Cardiac muscle cell (in vitro differentiated cells and primary cell): ENCODE measurements at regions not wholly inside any gene's neighbourhood (a gene's known extent, or its start where the extent isn't known, plus 50 kb on each side); places are given as distances from the start of the nearest gene placed in this dataset.

ENCODE experiments used
- DNase-seq, 2 donors: peaks; one replicate each; pipeline versions ENCODE4 v3.0.0 to v3.0.0-alpha.2; 2010 to 2017; ENCODE audit warnings: low read depth in 1 of 2, low spot score in 1 of 2
- H3K27ac ChIP-seq: fragments of 200-600 bp; sonication (generic); 2 replicates; pipeline ENCODE4 v1.5.1; 2016
- H3K27me3 ChIP-seq: fragments of 200-600 bp; sonication (generic); 2 replicates; pipeline ENCODE4 v1.6.0; 2016; ENCODE audit warnings: control low read depth
- H3K36me3 ChIP-seq: fragments of 200-600 bp; sonication (generic); 2 replicates; pipeline ENCODE4 v1.5.1; 2016; ENCODE audit warnings: control low read depth
- H3K4me1 ChIP-seq: fragments of 200-600 bp; sonication (generic); 2 replicates; pipeline ENCODE4 v1.8.1; 2017; ENCODE audit warnings: low read depth, mild to moderate bottlenecking, mixed run types
- H3K4me3 ChIP-seq: fragments of 200-600 bp; sonication (generic); 2 replicates; pipeline ENCODE4 v1.5.1; 2016; ENCODE audit warnings: mild to moderate bottlenecking
- H3K9me3 ChIP-seq: fragments of 200-600 bp; sonication (generic); 2 replicates; pipeline ENCODE4 v1.5.1; 2017; ENCODE audit warnings: low read depth, mild to moderate bottlenecking, control low read depth
- CTCF ChIP-seq: IDR thresholded peaks from 2 replicates; pipeline ENCODE4 v1.5.1; 2012; ENCODE audit warnings: low read depth, mild to moderate bottlenecking, low read length

DNA sequence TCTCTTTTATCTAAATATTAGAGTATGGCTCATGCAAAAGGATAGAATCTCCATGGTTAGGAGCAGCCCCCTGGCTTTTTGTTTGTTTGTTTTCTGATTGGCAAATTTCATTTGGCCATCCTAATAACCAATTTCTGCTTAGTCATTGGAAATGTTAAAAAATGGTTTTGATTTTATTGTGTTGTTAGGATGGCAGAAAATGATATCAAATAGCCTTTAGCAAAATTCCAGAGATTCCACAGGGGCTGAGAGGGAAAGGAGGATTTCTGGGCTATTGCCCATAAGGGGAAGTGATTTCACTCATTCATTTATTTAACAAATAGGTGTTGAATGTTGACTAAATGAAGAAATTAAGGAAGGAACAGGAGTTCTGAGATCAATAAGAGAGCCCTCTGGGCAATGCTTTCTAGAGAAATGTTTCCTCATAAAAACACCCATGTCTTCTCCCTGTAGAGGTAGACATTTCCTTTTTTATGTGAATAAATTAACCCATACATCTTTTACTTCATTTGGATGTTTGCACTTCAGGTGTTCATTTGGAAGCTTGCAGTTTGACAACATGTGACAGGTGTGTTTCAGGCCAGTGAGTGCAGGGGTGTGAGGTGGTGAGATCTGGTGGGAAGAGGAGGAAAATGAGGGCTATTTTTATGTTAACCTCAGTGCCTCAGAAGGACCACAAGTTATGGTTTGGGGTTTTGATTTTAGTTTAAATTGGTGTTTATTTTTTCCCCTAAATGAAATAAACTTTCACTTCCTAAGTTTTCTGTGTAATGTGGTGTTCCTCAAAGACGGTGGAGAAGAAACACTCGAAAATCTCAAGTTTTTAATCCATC is 61.7 kb upstream of the EPC2 start:
- no peak for TF ChIP-seq CTCF
- H3K27me3 ChIP-seq, result peaks cover 13% of the 10 kb centered on the region
- no peak overlapping the region for H3K27ac ChIP-seq
- H3K4me1 ChIP-seq, result no peaks in the 10 kb centered on the region
- H3K36me3 ChIP-seq, result no peaks in the 10 kb centered on the region
- no peak overlapping the region for H3K4me3 ChIP-seq
- no peaks in the 10 kb centered on the region for H3K9me3 ChIP-seq
- DNase-seq, result peak in 1 of 2 donors; percentile 5

DNA sequence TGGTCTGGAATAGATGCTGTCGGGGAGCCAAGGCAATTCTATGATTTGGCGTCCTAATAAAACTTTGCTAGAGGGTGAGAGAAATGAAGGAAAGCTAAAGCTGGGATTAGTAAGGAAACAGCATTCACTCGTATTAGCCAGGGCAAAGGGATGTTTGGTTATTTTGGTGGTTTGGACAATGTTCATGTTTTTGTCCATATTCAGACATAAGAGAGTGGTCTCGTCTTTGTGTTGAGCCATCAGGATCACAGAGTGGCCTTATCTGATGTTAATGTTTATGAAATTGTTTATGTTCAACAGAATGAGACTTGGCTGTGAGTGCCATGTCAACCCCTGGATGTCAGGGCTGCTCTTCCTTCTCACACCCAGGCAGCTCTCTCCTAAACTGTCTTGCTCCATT is 58.9 kb upstream of the EPC2 start:
- no peaks in the 10 kb centered on the region for H3K36me3 ChIP-seq
- DNase-seq, result no peak
- H3K4me3 ChIP-seq, result no peak overlapping the region
- H3K4me1 ChIP-seq, result no peaks in the 10 kb centered on the region
- no peaks in the 10 kb centered on the region for H3K27me3 ChIP-seq
- no peaks in the 10 kb centered on the region for H3K9me3 ChIP-seq
- no peak overlapping the region for H3K27ac ChIP-seq
- TF ChIP-seq CTCF, result no peak

GRCh38 chr2:148586522-148587128 is 57.9 kb upstream of the EPC2 start:
- H3K4me3 ChIP-seq, result no peak overlapping the region
- H3K27ac ChIP-seq, result no peak overlapping the region
- no peaks in the 10 kb centered on the region for H3K27me3 ChIP-seq
- no peak for TF ChIP-seq CTCF
- DNase-seq, result no peak
- no peaks in the 10 kb centered on the region for H3K4me1 ChIP-seq
- no peaks in the 10 kb centered on the region for H3K36me3 ChIP-seq
- no peaks in the 10 kb centered on the region for H3K9me3 ChIP-seq

GRCh38 chr2:148590612-148591011 is 53.9 kb upstream of the EPC2 start:
- no peaks in the 10 kb centered on the region for H3K9me3 ChIP-seq
- no peak for TF ChIP-seq CTCF
- DNase-seq, result no peak
- no peak overlapping the region for H3K27ac ChIP-seq
- no peaks in the 10 kb centered on the region for H3K27me3 ChIP-seq
- H3K4me1 ChIP-seq, result no peaks in the 10 kb centered on the region
- no peak overlapping the region for H3K4me3 ChIP-seq
- H3K36me3 ChIP-seq, result no peaks in the 10 kb centered on the region

DNA sequence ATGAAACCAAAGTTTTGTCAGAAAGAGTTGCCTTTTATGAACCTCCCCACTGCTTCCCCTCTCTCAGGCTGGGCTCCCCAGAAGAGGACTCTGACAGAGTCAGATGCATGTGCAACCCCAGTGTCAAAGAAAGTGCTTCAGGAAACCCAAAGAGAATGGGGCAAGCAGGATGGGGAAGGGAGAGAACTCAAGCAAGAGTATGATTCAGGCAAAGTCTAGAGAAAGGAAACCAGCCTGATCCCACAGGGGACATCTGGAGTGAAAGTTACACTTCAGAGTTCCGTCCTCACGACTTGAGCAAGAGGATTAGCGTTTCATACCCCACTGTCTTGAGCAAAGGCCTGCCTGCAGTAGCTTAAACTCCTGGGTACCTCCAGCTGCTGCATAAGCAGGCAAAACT is 51.8 kb upstream of the EPC2 start:
- Histone ChIP-seq H3K4me3 (no peak overlapping the region), H3K36me3 (no peaks in the 10 kb centered on the region)
- no peak for TF ChIP-seq CTCF

More for the DNA sequence above, 51.8 kb upstream of the EPC2 start:
- Histone ChIP-seq H3K9me3 (no peaks in the 10 kb centered on the region), H3K27me3 (no peaks in the 10 kb centered on the region), H3K4me1 (no peaks in the 10 kb centered on the region), H3K27ac (no peak overlapping the region)
- no peak for DNase-seq
